ENCODE measurements at regions not wholly inside any gene's neighbourhood (a gene's known extent, or its start where the extent isn't known, plus 50 kb on each side); places are given as distances from the start of the nearest gene placed in this dataset.

GRCh38 chr2:16152071-16152927 lies 211.9 kb downstream of the MYCN start:
- peaks cover 3% of the 10 kb centered on the region for H3K9me3 Mint-ChIP-seq
- H3K27ac Mint-ChIP-seq: no peak overlapping the region
- DNase-seq (no peak), ATAC-seq (no peak)
- H3K27me3 Mint-ChIP-seq: peaks cover 3% of the 10 kb centered on the region
- no peaks in the 10 kb centered on the region for H3K36me3 Mint-ChIP-seq (ENCODE audit: low read depth)
- H3K4me3 Mint-ChIP-seq: no peak overlapping the region
- H3K4me1 Mint-ChIP-seq: no peaks in the 10 kb centered on the region

DNA sequence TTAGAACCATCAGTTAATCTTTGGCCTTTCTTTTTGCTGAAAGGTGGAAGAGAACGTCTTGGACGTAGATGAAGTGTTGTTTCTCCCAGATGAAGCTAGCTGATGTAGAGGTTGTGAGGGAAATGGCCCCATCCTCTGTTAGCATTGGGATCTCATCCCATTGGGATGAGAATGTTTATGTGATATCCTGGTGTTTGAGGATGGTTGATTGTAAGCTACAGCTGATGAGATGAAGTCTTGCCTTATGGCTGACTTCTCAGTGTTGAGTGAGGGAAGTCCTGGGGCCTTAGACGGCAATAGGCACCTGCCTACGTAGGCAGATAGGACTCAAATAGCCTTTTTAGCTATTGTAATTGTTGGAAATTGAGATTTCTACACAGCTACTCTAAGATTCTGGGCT lies 211.3 kb downstream of the MYCN start:
- no peak overlapping the region for H3K4me3 Mint-ChIP-seq
- ATAC-seq (no peak), DNase-seq (no peak)
- no peaks in the 10 kb centered on the region for H3K36me3 Mint-ChIP-seq (ENCODE audit: low read depth)
- H3K4me1 Mint-ChIP-seq: no peaks in the 10 kb centered on the region
- peaks cover 3% of the 10 kb centered on the region for H3K27me3 Mint-ChIP-seq
- peaks cover 3% of the 10 kb centered on the region for H3K9me3 Mint-ChIP-seq
- H3K27ac Mint-ChIP-seq: no peak overlapping the region

- Mint-ChIP-seq H3K9me3 (peaks cover 3% of the 10 kb centered on the region), H3K4me1 (no peaks in the 10 kb centered on the region), H3K27me3 (peaks cover 3% of the 10 kb centered on the region), H3K36me3 (ENCODE audit: low read depth) (no peaks in the 10 kb centered on the region), H3K4me3 (no peak overlapping the region), H3K27ac (no peak overlapping the region)
- ATAC-seq (no peak), DNase-seq (no peak)
Measured at GRCh38 chr2:16151281-16151570, 210.9 kb downstream of the MYCN start.

DNA sequence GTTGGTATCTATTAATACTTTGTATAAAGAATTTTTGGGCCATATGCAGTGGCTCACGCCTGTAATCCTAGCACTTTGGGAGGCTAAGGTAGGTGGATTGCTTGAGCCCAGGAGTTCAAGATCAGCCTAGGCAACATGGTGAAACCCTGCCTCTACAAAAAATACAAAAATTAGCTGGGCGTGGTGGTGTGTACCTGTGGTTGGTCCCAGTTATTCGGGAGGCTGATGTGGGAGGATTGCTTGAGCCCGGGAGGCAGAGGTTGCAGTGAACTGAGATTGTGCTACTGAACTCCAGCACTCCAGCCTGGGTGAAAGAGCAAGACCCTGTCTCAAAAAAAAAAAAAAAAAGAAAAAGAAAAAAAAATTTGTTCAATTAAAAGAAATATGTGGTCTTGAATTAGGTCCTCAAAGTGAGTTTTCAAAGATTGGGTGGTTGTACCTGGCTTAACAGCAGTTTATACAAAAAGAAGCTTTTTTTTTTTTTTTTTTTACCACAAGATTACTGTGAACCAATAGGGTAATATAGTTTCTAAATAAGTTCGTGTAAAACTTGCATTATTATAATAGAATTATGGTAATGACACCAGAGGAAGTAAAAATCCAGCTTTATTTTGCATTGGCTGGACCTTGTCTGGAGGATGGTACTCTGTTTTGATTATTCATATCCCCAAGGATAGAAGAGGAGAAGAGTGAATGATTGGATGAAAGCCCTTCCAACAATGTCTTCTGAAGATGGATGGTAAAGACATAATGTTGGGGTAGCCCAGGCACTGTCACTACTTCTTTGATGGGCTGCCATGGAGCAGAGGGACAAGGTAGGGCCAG lies 210.3 kb downstream of the MYCN start:
- peaks cover 3% of the 10 kb centered on the region for H3K9me3 Mint-ChIP-seq
- H3K4me3 Mint-ChIP-seq: no peak overlapping the region
- no peak for DNase-seq

GRCh38 chr2:16149349-16150243 lies 209.2 kb downstream of the MYCN start:
- ATAC-seq (no peak), DNase-seq (no peak)
- peaks cover 3% of the 10 kb centered on the region for H3K9me3 Mint-ChIP-seq
- no peaks in the 10 kb centered on the region for H3K27me3 Mint-ChIP-seq
- no peaks in the 10 kb centered on the region for H3K36me3 Mint-ChIP-seq (ENCODE audit: low read depth)
- H3K27ac Mint-ChIP-seq: no peak overlapping the region
- no peaks in the 10 kb centered on the region for H3K4me1 Mint-ChIP-seq
- H3K4me3 Mint-ChIP-seq: no peak overlapping the region

More for the DNA sequence above, 210.3 kb downstream of the MYCN start:
- Mint-ChIP-seq H3K27me3 (peaks cover 3% of the 10 kb centered on the region), H3K4me1 (no peaks in the 10 kb centered on the region), H3K27ac (no peak overlapping the region), H3K36me3 (ENCODE audit: low read depth) (no peaks in the 10 kb centered on the region)
- ATAC-seq: no peak

GRCh38 chr2:16148632-16149348 lies 208.4 kb downstream of the MYCN start:
- DNase-seq (no peak), ATAC-seq (no peak)
- no peak overlapping the region for H3K27ac Mint-ChIP-seq
- H3K27me3 Mint-ChIP-seq: no peaks in the 10 kb centered on the region
- H3K4me3 Mint-ChIP-seq: no peak overlapping the region
- no peaks in the 10 kb centered on the region for H3K4me1 Mint-ChIP-seq
- peaks cover 3% of the 10 kb centered on the region for H3K9me3 Mint-ChIP-seq
- no peaks in the 10 kb centered on the region for H3K36me3 Mint-ChIP-seq (ENCODE audit: low read depth)

DNA sequence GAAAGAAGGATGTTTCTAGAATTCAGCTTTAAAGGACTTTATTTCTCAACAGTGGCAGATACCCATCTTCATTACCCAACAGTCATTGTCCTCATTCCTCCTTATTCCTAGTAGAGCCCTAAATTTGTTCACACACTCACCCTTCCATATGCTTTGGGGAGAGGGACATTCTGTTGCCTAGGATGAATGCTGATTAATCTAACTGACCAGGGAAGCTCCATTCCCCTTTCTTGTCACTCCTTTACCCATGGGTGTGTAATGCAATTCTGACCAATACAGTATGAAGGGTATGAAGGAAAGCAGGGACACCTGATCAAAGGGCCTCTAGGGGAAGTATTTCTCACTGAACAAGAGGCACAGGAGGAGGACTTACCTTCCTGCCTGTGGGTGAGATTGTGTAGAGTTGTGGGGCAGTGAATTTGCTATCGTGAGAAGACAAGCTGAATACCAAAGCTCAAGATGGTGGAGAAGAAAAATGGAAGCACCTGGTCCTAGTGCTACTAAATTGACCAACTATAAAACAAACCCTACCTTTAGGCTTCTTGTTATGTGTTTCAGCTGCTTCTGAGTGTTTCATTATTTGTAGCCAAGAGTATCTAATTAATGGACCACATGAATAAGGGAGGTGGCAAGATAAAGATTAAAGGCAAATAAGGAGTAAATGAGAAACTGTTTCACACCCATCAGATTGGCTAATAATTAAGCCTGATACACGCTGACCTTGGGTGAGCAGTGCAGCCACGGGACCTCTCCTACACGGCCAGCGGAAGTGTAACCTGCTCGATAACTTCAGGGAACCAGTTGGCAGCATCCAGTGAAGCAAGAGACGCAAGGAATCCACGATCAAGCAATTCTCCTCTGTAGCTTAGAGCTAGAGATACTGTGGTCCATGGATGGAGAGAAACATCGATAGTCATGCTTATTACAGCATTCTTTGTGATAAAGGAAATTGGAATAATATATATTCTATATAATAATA lies 202.3 kb downstream of the MYCN start:
- DNase-seq (no peak), ATAC-seq (peak; percentile 54)
- no peak overlapping the region for H3K27ac Mint-ChIP-seq
- no peaks in the 10 kb centered on the region for H3K27me3 Mint-ChIP-seq
- H3K36me3 Mint-ChIP-seq (ENCODE audit: low read depth): no peaks in the 10 kb centered on the region
- no peaks in the 10 kb centered on the region for H3K4me1 Mint-ChIP-seq
- H3K4me3 Mint-ChIP-seq: no peak overlapping the region
- H3K9me3 Mint-ChIP-seq: no peaks in the 10 kb centered on the region

DNA sequence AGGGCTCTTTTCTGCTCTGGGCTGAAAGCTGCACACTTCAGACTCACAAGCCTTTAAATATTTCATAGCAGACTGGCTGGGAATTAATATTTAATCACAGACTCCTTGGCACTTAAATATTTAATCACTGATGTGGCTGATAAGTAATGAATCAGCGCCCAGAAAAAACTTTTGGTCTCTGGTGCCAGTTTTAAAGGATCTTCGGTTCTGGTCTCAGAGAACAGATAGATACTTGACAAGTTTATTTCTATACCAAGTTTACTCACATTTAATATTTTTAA lies 201.2 kb downstream of the MYCN start:
- no peaks in the 10 kb centered on the region for H3K9me3 Mint-ChIP-seq
- no peak for DNase-seq

DNA sequence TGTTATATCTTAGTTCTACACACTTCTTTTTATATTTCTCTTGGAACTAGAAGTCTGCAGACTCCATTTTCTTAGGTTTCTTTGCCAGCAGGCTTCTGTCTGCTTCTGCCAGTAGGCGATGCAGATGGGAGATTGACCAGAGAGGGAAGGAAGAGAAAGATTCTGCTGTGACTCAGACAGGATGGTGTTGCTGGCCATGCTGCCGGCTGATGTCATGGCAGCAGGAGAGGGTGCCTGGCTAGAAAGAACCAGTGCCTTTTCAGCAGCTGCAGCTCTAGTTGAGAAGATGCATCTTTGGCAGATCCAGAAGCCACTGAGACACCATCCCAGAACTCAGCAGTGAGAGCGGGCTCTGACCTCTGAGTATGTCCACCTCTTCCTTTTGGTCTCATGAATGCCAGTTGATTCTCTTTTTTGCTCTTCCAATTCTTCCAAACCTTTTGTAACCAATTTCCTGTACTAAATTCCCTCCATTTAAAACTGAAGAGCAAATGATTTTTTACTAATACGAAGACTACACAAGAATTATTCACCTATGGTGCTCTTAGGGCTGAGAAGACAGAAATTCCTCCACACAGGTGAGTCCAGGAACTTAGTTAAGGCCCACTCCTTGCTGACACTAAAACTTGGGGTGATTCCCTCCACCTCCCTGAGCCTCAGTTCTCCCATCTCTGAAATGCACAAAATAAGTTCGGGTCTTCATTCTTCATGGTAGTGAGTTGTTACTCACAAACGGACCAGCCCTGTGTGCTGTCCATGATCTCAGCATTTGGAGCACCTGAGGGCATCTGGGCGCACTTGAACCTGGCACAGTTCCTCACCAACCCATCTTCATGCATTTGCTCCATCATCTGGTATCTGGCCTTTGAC lies 200.7 kb downstream of the MYCN start:
- H3K27me3 Mint-ChIP-seq: peaks cover 2% of the 10 kb centered on the region
- no peaks in the 10 kb centered on the region for H3K9me3 Mint-ChIP-seq
- no peak overlapping the region for H3K4me3 Mint-ChIP-seq
- ATAC-seq (peak; percentile 29), DNase-seq (no peak)
- no peaks in the 10 kb centered on the region for H3K4me1 Mint-ChIP-seq
- no peak overlapping the region for H3K27ac Mint-ChIP-seq
- no peaks in the 10 kb centered on the region for H3K36me3 Mint-ChIP-seq (ENCODE audit: low read depth)

More for the DNA sequence above, 201.2 kb downstream of the MYCN start:
- Mint-ChIP-seq H3K27me3 (peaks cover 2% of the 10 kb centered on the region), H3K27ac (no peak overlapping the region), H3K36me3 (ENCODE audit: low read depth) (no peaks in the 10 kb centered on the region), H3K4me3 (no peak overlapping the region), H3K4me1 (no peaks in the 10 kb centered on the region)
- no peak for ATAC-seq

DNA sequence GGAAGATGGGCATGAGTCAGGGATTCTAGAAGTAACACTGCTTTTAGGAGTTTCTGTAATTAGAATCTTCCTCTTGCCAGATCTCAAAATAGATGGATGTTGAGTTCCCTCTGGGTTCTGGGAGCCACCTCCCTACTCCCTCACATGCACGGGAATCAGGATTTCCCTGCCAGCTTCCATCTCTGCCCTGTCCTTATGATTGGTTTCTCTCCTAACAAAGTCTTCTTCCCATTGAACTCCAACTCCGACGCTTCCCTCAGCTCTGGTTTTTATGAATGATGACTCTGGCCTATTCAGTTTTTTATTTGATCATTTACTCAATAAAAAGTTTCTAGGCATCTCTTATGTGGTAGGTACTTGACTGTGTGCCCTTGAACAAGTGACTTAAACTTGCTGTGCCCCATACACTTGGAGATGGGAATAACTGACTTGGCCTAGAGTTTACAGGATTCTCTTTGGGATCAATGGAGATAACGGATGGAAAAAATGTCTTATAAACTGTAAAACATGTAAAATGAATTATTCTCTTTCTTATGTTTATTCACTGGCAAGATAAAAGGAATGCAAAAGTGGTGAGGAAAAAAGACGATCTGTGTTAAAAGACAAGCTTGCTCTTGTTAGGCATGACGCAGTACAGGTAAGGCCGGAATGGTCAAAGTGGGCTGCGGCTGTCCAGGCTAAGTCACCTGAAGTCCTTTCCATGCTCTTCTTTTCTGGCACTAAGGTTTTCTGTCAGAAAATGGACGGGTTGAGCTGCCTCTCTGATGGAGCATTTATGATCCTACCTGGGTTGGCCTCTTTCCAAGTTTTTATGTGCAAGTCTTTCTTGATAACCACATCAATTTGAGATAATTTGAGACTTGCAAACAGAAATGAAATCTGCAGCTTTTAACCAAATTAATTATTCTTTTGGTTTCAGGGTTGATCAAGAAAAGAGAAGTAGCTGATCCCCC lies 199.6 kb downstream of the MYCN start:
- Mint-ChIP-seq H3K36me3 (ENCODE audit: low read depth) (no peaks in the 10 kb centered on the region), H3K9me3 (no peaks in the 10 kb centered on the region), H3K27me3 (peaks cover 2% of the 10 kb centered on the region), H3K4me1 (no peaks in the 10 kb centered on the region), H3K4me3 (no peak overlapping the region), H3K27ac (no peak overlapping the region)
- ATAC-seq (no peak), DNase-seq (no peak)

GRCh38 chr2:16138811-16139662 lies 198.7 kb downstream of the MYCN start:
- Mint-ChIP-seq H3K9me3 (no peaks in the 10 kb centered on the region), H3K4me3 (no peak overlapping the region), H3K4me1 (no peaks in the 10 kb centered on the region), H3K27me3 (peaks cover 2% of the 10 kb centered on the region), H3K27ac (no peak overlapping the region), H3K36me3 (ENCODE audit: low read depth) (no peaks in the 10 kb centered on the region)
- ATAC-seq (no peak), DNase-seq (no peak)

Data from activated naive CD8-positive, alpha-beta T cell treated with anti-CD3 and anti-CD28 coated beads, Interleukin-2, amount 50 U/mL, for 24 hours (primary cell).